ENCODE measurements at regions not wholly inside any gene's neighbourhood (a gene's known extent, or its start where the extent isn't known, plus 50 kb on each side); places are given as distances from the start of the nearest gene placed in this dataset.

DNA sequence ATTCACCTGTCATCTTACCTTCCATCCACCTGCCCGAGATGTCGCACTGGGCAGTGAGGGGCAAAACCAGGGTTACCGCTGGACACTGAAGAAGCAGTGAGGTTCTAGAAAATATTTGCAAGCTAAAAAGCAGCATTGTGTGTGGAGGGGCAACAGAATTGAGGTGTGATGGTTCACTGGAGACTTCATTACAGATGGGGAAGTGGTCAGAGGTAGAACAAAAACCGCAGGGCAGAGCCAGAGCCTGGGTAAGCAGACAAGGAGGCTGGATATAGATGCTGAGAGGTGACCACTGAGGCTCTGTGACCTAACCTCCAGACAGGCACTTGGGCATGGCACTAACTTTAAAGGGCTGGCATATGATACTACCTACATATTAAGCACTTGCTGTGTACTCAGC is 363.9 kb upstream of the PROX1 start:
- TF ChIP-seq CTCF (conservative IDR thresholded peaks at IDR 0.05; ENCODE audit: low read depth, low read length) (no peak), EZH2phosphoT487 (IDR thresholded peaks at IDR 0.05; ENCODE audit: borderline replicate concordance, low read length) (no peak), EZH2 (IDR thresholded peaks at IDR 0.05; ENCODE audit: low read length, unreplicated experiment) (no peak)

Measured in PC-3 (cell line).